AG10803 (cell line): ENCODE measurements at regions not wholly inside any gene's neighbourhood (a gene's known extent, or its start where the extent isn't known, plus 50 kb on each side); places are given as distances from the start of the nearest gene placed in this dataset.

ENCODE experiments used
- DNase-seq: peaks from one replicate; pipeline ENCODE4 v3.0.0; 2010; ENCODE audit warnings: low read depth
- H3K4me3 ChIP-seq: 2 replicates; pipeline ENCODE4 v1.5.1; 2011; ENCODE audit warnings: mild to moderate bottlenecking, low read length, control low read depth
- CTCF ChIP-seq: conservative IDR thresholded peaks from 2 replicates; pipeline ENCODE4 v1.5.1; 2011; ENCODE audit warnings: mild to moderate bottlenecking, low read length, control low read depth, inconsistent platforms

- no peak overlapping the region for H3K4me3 ChIP-seq
- TF ChIP-seq CTCF: no peak
- DNase-seq: no peak
These were observed 588.9 kb downstream of the NR2F1-AS1 start for GRCh38 chr5:92992073-92992472.

GRCh38 chr5:92991581-92992067 lies 589.4 kb downstream of the NR2F1-AS1 start:
- no peak for TF ChIP-seq CTCF
- no peak for DNase-seq

GRCh38 chr5:92990771-92991170 lies 590.2 kb downstream of the NR2F1-AS1 start:
- TF ChIP-seq CTCF: no peak
- H3K4me3 ChIP-seq: no peak overlapping the region
- DNase-seq: no peak

More at GRCh38 chr5:92991581-92992067, 589.4 kb downstream of the NR2F1-AS1 start:
- H3K4me3 ChIP-seq: no peak overlapping the region

- no peak overlapping the region for H3K4me3 ChIP-seq
- DNase-seq: no peak
- TF ChIP-seq CTCF: no peak
These were observed 600.0 kb downstream of the NR2F1-AS1 start for GRCh38 chr5:92981001-92981400.

GRCh38 chr5:92980491-92980890 lies 600.5 kb downstream of the NR2F1-AS1 start:
- TF ChIP-seq CTCF: no peak
- DNase-seq: no peak
- no peak overlapping the region for H3K4me3 ChIP-seq

GRCh38 chr5:92979716-92980115 lies 601.3 kb downstream of the NR2F1-AS1 start:
- H3K4me3 ChIP-seq: no peak overlapping the region
- TF ChIP-seq CTCF: no peak
- DNase-seq: no peak

GRCh38 chr5:92977846-92978540 lies 603.0 kb downstream of the NR2F1-AS1 start:
- no peak for DNase-seq
- TF ChIP-seq CTCF: no peak
- no peak overlapping the region for H3K4me3 ChIP-seq
